ENCODE measurements at regions not wholly inside any gene's neighbourhood (a gene's known extent, or its start where the extent isn't known, plus 50 kb on each side); places are given as distances from the start of the nearest gene placed in this dataset.

DNA sequence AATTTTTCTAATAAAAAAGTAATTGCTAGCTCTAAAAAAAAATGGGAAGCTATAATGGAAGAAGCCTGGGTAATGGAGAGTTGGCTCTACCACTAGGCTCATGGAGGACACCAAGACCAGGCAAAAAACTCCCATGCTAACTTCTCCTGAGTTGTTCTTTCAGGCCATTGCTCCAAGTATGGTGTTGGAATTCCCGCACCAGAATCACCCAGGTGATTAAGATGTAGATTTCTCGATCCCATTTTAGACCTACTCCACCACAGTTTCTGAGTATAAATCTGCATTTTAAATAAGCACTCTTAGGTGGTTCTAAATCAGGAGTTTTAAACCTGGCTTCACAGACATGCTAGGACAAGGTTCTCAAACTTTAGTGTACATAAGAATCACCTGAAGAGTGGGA is 221.0 kb downstream of the EMP1 start:
- ATAC-seq: no peak
- no peak for TF ChIP-seq RCOR1 (IDR thresholded peaks at IDR 0.05; ENCODE audit: low read depth, low read length)
- no peak for TF ChIP-seq HMGXB4 (CRISPR knock-in tag; IDR thresholded peaks at IDR 0.05; ENCODE audit: borderline replicate concordance)
- no peak for TF ChIP-seq GATA3 (IDR thresholded peaks at IDR 0.05; ENCODE audit: borderline replicate concordance)
- TF ChIP-seq, protein P1, sequence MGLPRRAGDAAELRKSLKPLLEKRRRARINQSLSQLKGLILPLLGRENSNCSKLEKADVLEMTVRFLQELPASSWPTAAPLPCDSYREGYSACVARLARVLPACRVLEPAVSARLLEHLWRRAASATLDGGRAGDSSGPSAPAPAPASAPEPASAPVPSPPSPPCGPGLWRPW (IDR thresholded peaks at IDR 0.05): no peak
- no peak for TF ChIP-seq TP53 (CRISPR knock-in tag; IDR thresholded peaks at IDR 0.05)
- TF ChIP-seq JUN (IDR thresholded peaks at IDR 0.05): no peak
- TF ChIP-seq, protein P2, sequence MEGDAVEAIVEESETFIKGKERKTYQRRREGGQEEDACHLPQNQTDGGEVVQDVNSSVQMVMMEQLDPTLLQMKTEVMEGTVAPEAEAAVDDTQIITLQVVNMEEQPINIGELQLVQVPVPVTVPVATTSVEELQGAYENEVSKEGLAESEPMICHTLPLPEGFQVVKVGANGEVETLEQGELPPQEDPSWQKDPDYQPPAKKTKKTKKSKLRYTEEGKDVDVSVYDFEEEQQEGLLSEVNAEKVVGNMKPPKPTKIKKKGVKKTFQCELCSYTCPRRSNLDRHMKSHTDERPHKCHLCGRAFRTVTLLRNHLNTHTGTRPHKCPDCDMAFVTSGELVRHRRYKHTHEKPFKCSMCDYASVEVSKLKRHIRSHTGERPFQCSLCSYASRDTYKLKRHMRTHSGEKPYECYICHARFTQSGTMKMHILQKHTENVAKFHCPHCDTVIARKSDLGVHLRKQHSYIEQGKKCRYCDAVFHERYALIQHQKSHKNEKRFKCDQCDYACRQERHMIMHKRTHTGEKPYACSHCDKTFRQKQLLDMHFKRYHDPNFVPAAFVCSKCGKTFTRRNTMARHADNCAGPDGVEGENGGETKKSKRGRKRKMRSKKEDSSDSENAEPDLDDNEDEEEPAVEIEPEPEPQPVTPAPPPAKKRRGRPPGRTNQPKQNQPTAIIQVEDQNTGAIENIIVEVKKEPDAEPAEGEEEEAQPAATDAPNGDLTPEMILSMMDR (IDR thresholded peaks at IDR 0.05): no peak
- no peak for TF ChIP-seq HOXA7 (CRISPR knock-in tag; IDR thresholded peaks at IDR 0.05)
- TF ChIP-seq EP300 (IDR thresholded peaks at IDR 0.05): no peak
- TF ChIP-seq, protein P3, sequence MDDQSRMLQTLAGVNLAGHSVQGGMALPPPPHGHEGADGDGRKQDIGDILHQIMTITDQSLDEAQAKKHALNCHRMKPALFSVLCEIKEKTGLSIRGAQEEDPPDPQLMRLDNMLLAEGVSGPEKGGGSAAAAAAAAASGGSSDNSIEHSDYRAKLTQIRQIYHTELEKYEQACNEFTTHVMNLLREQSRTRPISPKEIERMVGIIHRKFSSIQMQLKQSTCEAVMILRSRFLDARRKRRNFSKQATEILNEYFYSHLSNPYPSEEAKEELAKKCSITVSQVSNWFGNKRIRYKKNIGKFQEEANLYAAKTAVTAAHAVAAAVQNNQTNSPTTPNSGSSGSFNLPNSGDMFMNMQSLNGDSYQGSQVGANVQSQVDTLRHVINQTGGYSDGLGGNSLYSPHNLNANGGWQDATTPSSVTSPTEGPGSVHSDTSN (IDR thresholded peaks at IDR 0.05): no peak
- TF ChIP-seq SMC3 (IDR thresholded peaks at IDR 0.05): no peak
- no peak for TF ChIP-seq MAX (IDR thresholded peaks at IDR 0.05)
- TF ChIP-seq FOSL2 (IDR thresholded peaks at IDR 0.05): no peak
- TF ChIP-seq FOSL2 (CRISPR knock-in tag; IDR thresholded peaks at IDR 0.05): no peak
- H3K27ac ChIP-seq: no peak overlapping the region
- DNase-seq (ENCODE audit: low read depth in 1 of 2, low spot score in 1 of 2): no peak
- H3K4me1 ChIP-seq: no peaks in the 10 kb centered on the region
- 41% methylated on average over 2 of the region's 2 CpGs for WGBS (ENCODE audit: missing lambda C conversion rate)
- H3K4me3 ChIP-seq: no peak overlapping the region
- no peak overlapping the region for H3K4me2 ChIP-seq
- no peaks in the 10 kb centered on the region for H3K9me3 ChIP-seq
- FAIRE-seq: no peak
- CTCF ChIA-PET: interaction anchor here (0.7 to 1.7 kb wide), 2 partner anchors 14 to 115 kb away, joined by 3 read pairs; no protein-coding TSS in a partner anchor
- POLR2A ChIA-PET: no interaction called here

DNA sequence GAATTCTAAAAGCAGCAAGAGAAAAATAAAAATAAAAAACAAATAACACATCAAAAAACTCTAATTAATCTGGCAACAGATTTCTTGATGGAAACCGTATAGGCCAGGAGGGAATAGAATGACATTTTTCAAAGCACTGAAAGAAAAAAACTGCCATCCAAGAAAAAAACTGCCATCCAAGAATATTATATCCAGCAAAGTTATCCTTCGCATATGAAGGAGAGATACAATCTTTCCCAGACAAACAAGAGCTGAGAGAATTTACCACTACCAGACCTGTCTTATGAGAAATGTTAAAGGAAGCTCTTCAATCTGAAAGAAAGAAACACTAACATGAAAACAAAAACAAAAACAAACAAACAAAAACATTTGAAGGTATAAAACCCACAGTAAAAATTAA is 214.8 kb downstream of the EMP1 start:
- Histone ChIP-seq H3K4me3 (no peak overlapping the region), H3K27ac (no peak overlapping the region), H3K4me2 (no peak overlapping the region), H3K4me1 (no peaks in the 10 kb centered on the region), H3K9me3 (0 out of 3 replicates have a peak, but pooled peaks cover 3% of the 10 kb centered on the region)
- CTCF ChIA-PET: no interaction called here
- 55% methylated on average over 2 of the region's 2 CpGs for WGBS (ENCODE audit: missing lambda C conversion rate)
- ATAC-seq (no peak), DNase-seq (ENCODE audit: low read depth in 1 of 2, low spot score in 1 of 2) (no peak), FAIRE-seq (no peak)
- POLR2A ChIA-PET: no interaction called here
- TF ChIP-seq SMC3 (IDR thresholded peaks at IDR 0.05): no peak
- TF ChIP-seq EP300 (IDR thresholded peaks at IDR 0.05): no peak
- no peak for TF ChIP-seq TP53 (CRISPR knock-in tag; IDR thresholded peaks at IDR 0.05)
- TF ChIP-seq MAZ (IDR thresholded peaks at IDR 0.05; ENCODE audit: borderline replicate concordance, low read depth, low read length): no peak
- no peak for TF ChIP-seq JUN (IDR thresholded peaks at IDR 0.05)
- no peak for TF ChIP-seq CHD2 (IDR thresholded peaks at IDR 0.05; ENCODE audit: low read length, partially characterized antibody)
- no peak for TF ChIP-seq FOSB (CRISPR knock-in tag; IDR thresholded peaks at IDR 0.05)
- no peak for TF ChIP-seq CEBPB (IDR thresholded peaks at IDR 0.05)
- TF ChIP-seq MYC (IDR thresholded peaks at IDR 0.05; ENCODE audit: borderline replicate concordance, low read length): no peak
- TF ChIP-seq, protein P2 (IDR thresholded peaks at IDR 0.05): no peak
- TF ChIP-seq KDM1A (IDR thresholded peaks at IDR 0.05; ENCODE audit: low read depth): no peak
- TF ChIP-seq, protein P1 (IDR thresholded peaks at IDR 0.05): no peak
- TF ChIP-seq SREBF2 (IDR thresholded peaks at IDR 0.05): no peak
- TF ChIP-seq ZSCAN20 (CRISPR knock-in tag; IDR thresholded peaks at IDR 0.05): no peak
- TF ChIP-seq HMGXB4 (CRISPR knock-in tag; IDR thresholded peaks at IDR 0.05; ENCODE audit: borderline replicate concordance): no peak
- TF ChIP-seq, protein P3 (IDR thresholded peaks at IDR 0.05): no peak
- TF ChIP-seq CHD4 (IDR thresholded peaks at IDR 0.05; ENCODE audit: borderline replicate concordance): no peak

Measured in A549 (cell line).